ENCODE measurements at regions not wholly inside any gene's neighbourhood (a gene's known extent, or its start where the extent isn't known, plus 50 kb on each side); places are given as distances from the start of the nearest gene placed in this dataset.

DNA sequence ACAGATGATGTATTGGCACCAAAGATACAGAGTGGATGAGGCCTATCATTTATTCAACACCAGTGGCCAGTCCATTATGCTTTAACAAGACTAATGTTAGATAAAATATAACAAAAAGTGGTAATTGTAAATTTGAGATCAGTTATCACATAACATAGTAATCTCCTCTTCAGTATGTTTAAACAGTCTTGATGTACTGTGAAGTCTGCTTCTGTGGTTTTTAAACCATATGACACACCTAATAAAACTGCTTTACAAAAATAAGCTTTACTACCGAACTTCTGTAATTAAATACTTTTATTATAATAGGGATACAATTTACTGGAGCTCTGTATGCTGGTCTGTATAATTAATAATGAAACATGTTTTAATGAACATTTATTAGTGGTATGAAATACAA lies 2156.1 kb upstream of the CELF4 start:
- no peak for TF ChIP-seq POLR2A (IDR thresholded peaks at IDR 0.05; ENCODE audit: extremely low read depth, insufficient read length)
- TF ChIP-seq, protein P1, sequence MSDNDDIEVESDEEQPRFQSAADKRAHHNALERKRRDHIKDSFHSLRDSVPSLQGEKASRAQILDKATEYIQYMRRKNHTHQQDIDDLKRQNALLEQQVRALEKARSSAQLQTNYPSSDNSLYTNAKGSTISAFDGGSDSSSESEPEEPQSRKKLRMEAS (IDR thresholded peaks at IDR 0.05; ENCODE audit: low read depth, low read length) = no peak
- TF ChIP-seq, protein P2, sequence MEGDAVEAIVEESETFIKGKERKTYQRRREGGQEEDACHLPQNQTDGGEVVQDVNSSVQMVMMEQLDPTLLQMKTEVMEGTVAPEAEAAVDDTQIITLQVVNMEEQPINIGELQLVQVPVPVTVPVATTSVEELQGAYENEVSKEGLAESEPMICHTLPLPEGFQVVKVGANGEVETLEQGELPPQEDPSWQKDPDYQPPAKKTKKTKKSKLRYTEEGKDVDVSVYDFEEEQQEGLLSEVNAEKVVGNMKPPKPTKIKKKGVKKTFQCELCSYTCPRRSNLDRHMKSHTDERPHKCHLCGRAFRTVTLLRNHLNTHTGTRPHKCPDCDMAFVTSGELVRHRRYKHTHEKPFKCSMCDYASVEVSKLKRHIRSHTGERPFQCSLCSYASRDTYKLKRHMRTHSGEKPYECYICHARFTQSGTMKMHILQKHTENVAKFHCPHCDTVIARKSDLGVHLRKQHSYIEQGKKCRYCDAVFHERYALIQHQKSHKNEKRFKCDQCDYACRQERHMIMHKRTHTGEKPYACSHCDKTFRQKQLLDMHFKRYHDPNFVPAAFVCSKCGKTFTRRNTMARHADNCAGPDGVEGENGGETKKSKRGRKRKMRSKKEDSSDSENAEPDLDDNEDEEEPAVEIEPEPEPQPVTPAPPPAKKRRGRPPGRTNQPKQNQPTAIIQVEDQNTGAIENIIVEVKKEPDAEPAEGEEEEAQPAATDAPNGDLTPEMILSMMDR (IDR thresholded peaks at IDR 0.05; ENCODE audit: low read depth, low read length) = no peak
- H3K4me3 ChIP-seq (ENCODE audit: low read depth, low read length) = no peak overlapping the region
- no peak for DNase-seq (ENCODE audit: low read depth)

DNA sequence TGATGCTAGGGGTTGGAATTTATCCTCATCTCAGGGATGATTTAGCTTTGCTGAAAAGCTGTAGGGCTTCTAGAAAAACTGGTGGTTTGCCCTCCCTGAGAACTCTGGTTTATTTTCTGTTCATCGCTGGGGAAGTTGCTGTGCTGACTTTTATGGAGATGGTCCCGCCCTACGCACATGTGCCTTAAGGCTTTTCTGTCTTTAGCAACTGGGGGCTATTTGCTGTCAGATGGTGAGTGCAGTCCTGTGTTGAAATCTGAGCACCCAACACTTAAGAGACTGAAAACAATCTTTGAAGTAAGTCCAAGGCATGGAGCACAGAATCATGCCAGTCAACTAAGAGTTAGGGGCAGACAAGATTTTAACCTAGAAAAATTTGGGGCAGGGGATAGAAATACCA lies 2148.4 kb upstream of the CELF4 start:
- no peak for DNase-seq (ENCODE audit: low read depth)
- H3K4me3 ChIP-seq (ENCODE audit: low read depth, low read length) = no peak overlapping the region
- no peak for TF ChIP-seq MYC (IDR thresholded peaks at IDR 0.05; ENCODE audit: low read depth, low read length)
- TF ChIP-seq POLR2A (IDR thresholded peaks at IDR 0.05; ENCODE audit: extremely low read depth, insufficient read length) = no peak
- TF ChIP-seq, protein P2 (IDR thresholded peaks at IDR 0.05; ENCODE audit: low read depth, low read length) = no peak
- TF ChIP-seq, protein P1 (IDR thresholded peaks at IDR 0.05; ENCODE audit: low read depth, low read length) = no peak

DNA sequence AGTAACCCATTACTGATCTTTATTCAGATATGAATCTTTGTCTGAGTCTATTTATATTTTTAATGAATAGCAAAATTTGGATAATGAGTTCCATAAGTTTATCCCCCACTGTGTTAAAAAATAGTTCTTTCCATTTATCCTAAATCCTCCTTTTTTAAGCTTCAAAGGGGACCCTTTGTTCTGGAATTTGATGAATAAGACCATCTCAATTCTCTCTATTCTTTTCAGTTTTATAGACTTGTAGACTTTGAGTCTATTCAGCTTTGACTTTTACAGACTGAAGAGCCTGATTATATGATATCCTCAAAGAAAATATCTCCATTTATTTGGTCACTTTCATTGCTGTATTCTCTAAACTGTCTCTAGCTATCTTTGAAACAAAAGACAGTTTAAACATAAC lies 2146.1 kb upstream of the CELF4 start:
- TF ChIP-seq, protein P2 (IDR thresholded peaks at IDR 0.05; ENCODE audit: low read depth, low read length) = no peak
- no peak for TF ChIP-seq POLR2A (IDR thresholded peaks at IDR 0.05; ENCODE audit: extremely low read depth, insufficient read length)
- TF ChIP-seq MYC (IDR thresholded peaks at IDR 0.05; ENCODE audit: low read depth, low read length) = no peak
- TF ChIP-seq, protein P1 (IDR thresholded peaks at IDR 0.05; ENCODE audit: low read depth, low read length) = no peak
- no peak overlapping the region for H3K4me3 ChIP-seq (ENCODE audit: low read depth, low read length)
- no peak for DNase-seq (ENCODE audit: low read depth)

DNA sequence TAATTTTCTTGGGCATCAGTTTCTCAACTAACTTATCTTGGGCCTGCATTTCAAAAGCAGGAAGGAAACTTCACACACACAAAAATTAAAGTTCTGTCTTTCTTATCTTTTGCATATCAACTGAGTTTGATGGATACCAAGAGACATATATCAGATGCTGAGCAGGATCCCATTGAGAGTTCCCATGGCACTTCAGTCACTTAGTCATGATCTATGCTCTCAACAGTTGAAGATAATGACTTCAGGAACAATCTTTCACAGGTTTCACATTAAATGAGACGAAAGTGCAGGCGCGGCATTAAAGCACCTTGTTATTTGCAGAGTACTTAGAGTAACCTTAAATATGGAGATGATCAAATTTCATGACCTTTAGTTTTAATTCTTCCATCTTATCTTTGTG lies 2139.8 kb upstream of the CELF4 start:
- TF ChIP-seq, protein P2 (IDR thresholded peaks at IDR 0.05; ENCODE audit: low read depth, low read length) = no peak
- TF ChIP-seq POLR2A (IDR thresholded peaks at IDR 0.05; ENCODE audit: extremely low read depth, insufficient read length) (no peak), MYC (IDR thresholded peaks at IDR 0.05; ENCODE audit: low read depth, low read length) (no peak)
- TF ChIP-seq, protein P1 (IDR thresholded peaks at IDR 0.05; ENCODE audit: low read depth, low read length) = no peak
- no peak overlapping the region for H3K4me3 ChIP-seq (ENCODE audit: low read depth, low read length)
- no peak for DNase-seq (ENCODE audit: low read depth)

DNA sequence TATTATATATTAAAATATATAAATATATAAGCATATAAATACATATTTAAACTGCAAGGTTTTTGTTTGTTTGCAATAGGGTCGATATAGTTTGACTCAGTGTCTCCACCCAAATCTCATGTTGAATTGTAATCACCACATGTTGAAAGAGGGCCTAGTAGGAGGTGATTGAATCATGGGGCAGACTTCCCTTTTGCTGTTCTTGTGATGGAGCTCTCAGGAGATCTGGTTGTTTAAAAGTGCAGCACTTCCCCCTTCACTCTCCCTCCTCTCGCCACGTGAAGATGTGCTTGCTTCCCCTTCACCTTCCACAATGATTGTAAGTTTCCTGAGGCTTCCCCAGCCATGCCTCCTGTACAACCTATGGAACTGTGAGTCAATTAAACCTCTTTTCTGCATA lies 2137.3 kb upstream of the CELF4 start:
- DNase-seq (ENCODE audit: low read depth) = peak; percentile 11
- H3K4me3 ChIP-seq (ENCODE audit: low read depth, low read length) = no peak overlapping the region
- TF ChIP-seq, protein P1 (IDR thresholded peaks at IDR 0.05; ENCODE audit: low read depth, low read length) = no peak
- TF ChIP-seq MYC (IDR thresholded peaks at IDR 0.05; ENCODE audit: low read depth, low read length) (no peak), POLR2A (IDR thresholded peaks at IDR 0.05; ENCODE audit: extremely low read depth, insufficient read length) (no peak)
- TF ChIP-seq, protein P2 (IDR thresholded peaks at IDR 0.05; ENCODE audit: low read depth, low read length) = no peak

DNA sequence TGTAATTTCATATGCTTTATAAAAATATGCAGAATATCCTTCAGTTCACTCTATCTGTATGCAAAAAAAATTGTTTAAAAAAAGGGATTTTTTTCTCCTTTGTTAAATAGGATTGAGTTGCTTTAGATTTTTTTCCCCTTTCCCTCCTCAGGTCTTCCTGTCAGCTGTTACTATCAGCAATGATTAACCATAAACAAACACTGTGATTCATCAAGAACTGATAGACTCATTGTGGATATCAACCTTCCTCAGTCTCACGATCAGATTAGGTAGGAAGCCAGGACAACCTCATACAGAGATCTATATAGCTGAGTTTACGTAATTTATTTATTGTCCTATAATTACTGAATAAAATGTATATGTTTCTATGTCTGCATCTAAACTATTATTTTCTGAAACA lies 2136.2 kb upstream of the CELF4 start:
- no peak for DNase-seq (ENCODE audit: low read depth)
- TF ChIP-seq, protein P2 (IDR thresholded peaks at IDR 0.05; ENCODE audit: low read depth, low read length) = no peak
- TF ChIP-seq, protein P1 (IDR thresholded peaks at IDR 0.05; ENCODE audit: low read depth, low read length) = no peak
- TF ChIP-seq MYC (IDR thresholded peaks at IDR 0.05; ENCODE audit: low read depth, low read length) (no peak), POLR2A (IDR thresholded peaks at IDR 0.05; ENCODE audit: extremely low read depth, insufficient read length) (no peak)
- H3K4me3 ChIP-seq (ENCODE audit: low read depth, low read length) = no peak overlapping the region
